SK-N-SH treated with all-trans-retinoic acid at 6 μM for 48 hours (cell line): ENCODE measurements at regions not wholly inside any gene's neighbourhood (a gene's known extent, or its start where the extent isn't known, plus 50 kb on each side); places are given as distances from the start of the nearest gene placed in this dataset.

Source experiments
- ESRRG ChIP-seq: fragments of 250-450 bp; sonication (Bioruptor Pico); IDR thresholded peaks from 2 replicates; pipeline ENCODE4 v1.6.1; 2021; ENCODE audit warnings: mild to moderate bottlenecking
- SNAI2 ChIP-seq: fragments of 250-450 bp; sonication (Bioruptor Pico); IDR thresholded peaks from 2 replicates; pipeline ENCODE4 v1.5.0; 2020; ENCODE audit warnings: mild to moderate bottlenecking, moderate library complexity

GRCh38 chr4:36740796-36741310, 459.4 kb downstream of the DTHD1 start:
- TF ChIP-seq ESRRG (no peak), SNAI2 (CRISPR knock-in tag) (no peak)
